ENCODE measurements at regions not wholly inside any gene's neighbourhood (a gene's known extent, or its start where the extent isn't known, plus 50 kb on each side); places are given as distances from the start of the nearest gene placed in this dataset.

DNA sequence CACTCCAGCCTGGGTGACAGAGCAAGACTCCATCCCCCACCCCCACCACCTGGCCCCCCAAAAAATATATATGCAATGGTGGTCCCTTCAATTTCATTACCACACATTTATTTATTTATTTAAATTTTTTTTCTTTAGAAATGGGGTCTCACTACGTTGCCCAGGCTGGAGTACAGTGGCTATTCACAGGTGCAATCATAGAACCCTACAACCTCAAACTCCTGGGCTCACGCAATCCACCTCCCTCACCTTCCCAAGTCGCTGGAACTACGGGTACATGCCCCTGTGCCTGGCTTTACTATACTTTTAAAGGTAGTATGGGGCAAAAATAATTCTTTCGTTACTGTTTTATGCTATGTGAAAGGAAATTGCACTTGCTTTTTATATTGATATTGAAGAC lies 50.9 kb upstream of the EP300 start:
- TF ChIP-seq, protein P1, sequence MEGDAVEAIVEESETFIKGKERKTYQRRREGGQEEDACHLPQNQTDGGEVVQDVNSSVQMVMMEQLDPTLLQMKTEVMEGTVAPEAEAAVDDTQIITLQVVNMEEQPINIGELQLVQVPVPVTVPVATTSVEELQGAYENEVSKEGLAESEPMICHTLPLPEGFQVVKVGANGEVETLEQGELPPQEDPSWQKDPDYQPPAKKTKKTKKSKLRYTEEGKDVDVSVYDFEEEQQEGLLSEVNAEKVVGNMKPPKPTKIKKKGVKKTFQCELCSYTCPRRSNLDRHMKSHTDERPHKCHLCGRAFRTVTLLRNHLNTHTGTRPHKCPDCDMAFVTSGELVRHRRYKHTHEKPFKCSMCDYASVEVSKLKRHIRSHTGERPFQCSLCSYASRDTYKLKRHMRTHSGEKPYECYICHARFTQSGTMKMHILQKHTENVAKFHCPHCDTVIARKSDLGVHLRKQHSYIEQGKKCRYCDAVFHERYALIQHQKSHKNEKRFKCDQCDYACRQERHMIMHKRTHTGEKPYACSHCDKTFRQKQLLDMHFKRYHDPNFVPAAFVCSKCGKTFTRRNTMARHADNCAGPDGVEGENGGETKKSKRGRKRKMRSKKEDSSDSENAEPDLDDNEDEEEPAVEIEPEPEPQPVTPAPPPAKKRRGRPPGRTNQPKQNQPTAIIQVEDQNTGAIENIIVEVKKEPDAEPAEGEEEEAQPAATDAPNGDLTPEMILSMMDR (IDR thresholded peaks at IDR 0.05), result no peak
- no peak for TF ChIP-seq POLR2A (IDR thresholded peaks at IDR 0.05)

Measured in breast epithelium (tissue), 3 donors.